SHP77 (cell line): ENCODE measurements at regions not wholly inside any gene's neighbourhood (a gene's known extent, or its start where the extent isn't known, plus 50 kb on each side); places are given as distances from the start of the nearest gene placed in this dataset.
"Not testable (repeated sequence)": the region's sequence is repeated elsewhere in the genome, so short reads cannot be mapped to it uniquely, and the experiment has no call there.

ENCODE experiments used
- DNase-seq, 2 experiments: peaks; one replicate each; lab custom pipeline; 2025; lab: John Stamatoyannopoulos, UW

- DNase-seq, result no peak
Measured at GRCh38 chr12:125503128-125503527, 437.9 kb downstream of the AACS start.

- DNase-seq, result no peak
Measured at GRCh38 chr12:125509195-125509594, 444.0 kb downstream of the AACS start.

GRCh38 chr12:125512541-125513298 lies 447.5 kb downstream of the AACS start:
- no peak for DNase-seq

GRCh38 chr12:125515887-125516286 lies 450.7 kb downstream of the AACS start:
- DNase-seq, result no peak

- no peak for DNase-seq
Measured at GRCh38 chr12:125518074-125518473, 452.8 kb downstream of the AACS start.

- DNase-seq, result no peak
Measured at GRCh38 chr12:125519026-125519651, 453.9 kb downstream of the AACS start.

GRCh38 chr12:125525879-125526278 lies 460.6 kb downstream of the AACS start:
- DNase-seq, result no peak

- DNase-seq, result no peak
Measured at GRCh38 chr12:125528281-125528680, 463.0 kb downstream of the AACS start.

- no peak for DNase-seq
Measured at GRCh38 chr12:125530201-125530600, 465.0 kb downstream of the AACS start.

GRCh38 chr12:125530876-125531275 lies 465.6 kb downstream of the AACS start:
- DNase-seq, result no peak

GRCh38 chr12:125531574-125531973 lies 466.3 kb downstream of the AACS start:
- DNase-seq, result no peak

GRCh38 chr12:125533434-125534029 lies 468.3 kb downstream of the AACS start:
- peak; percentile 27 to 63 for DNase-seq

- no peak for DNase-seq
Measured at GRCh38 chr12:125538401-125539199, 473.4 kb downstream of the AACS start.

- DNase-seq, result no peak
Measured at GRCh38 chr12:125540580-125541204, 475.5 kb downstream of the AACS start.

GRCh38 chr12:125544960-125545359 lies 479.7 kb downstream of the AACS start:
- no peak for DNase-seq

GRCh38 chr12:125549171-125549570 lies 483.9 kb downstream of the AACS start:
- no peak for DNase-seq

GRCh38 chr12:125549836-125550235 lies 484.6 kb downstream of the AACS start:
- no peak for DNase-seq

GRCh38 chr12:125552295-125552694 lies 487.1 kb downstream of the AACS start:
- DNase-seq, result no peak

GRCh38 chr12:125561008-125561407 lies 495.8 kb downstream of the AACS start:
- DNase-seq, result not testable (repeated sequence)

GRCh38 chr12:125564753-125565152 lies 499.5 kb downstream of the AACS start:
- no peak for DNase-seq

GRCh38 chr12:125567581-125567980 lies 502.3 kb downstream of the AACS start:
- no peak for DNase-seq

GRCh38 chr12:125568306-125568705 lies 503.1 kb downstream of the AACS start:
- no peak for DNase-seq
